ENCODE measurements at regions not wholly inside any gene's neighbourhood (a gene's known extent, or its start where the extent isn't known, plus 50 kb on each side); places are given as distances from the start of the nearest gene placed in this dataset.

DNA sequence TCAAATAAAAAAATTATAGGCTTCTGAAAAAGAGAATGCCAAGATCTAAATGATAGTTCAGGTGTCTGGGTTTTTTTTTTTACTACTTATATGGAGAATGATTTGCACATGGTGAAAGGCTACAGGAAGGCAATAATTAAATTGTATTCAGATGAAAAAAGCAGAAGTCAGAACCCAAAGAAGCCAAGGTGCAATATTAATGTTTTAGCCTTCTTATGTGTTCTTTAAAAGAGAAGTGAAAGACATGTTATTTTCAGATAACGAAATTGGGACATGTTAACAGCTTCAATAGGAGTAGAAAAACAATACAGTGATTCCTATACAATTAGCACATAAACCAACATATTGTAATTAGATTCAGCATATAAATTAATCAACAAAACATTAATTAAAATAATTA, 452.9 kb upstream of the PRMT6 start:
- DNase-seq (ENCODE audit: low spot score) (no peak), FAIRE-seq (no peak), ATAC-seq (no peak)
- Histone ChIP-seq H3K9me3 (ENCODE audit: low read length) (peaks cover 62% of the 10 kb centered on the region), H3K4me3 (replicated peaks in 1 of 3; ENCODE audit: insufficient read depth in 1 of 3, low read depth in 2 of 3, low read length in 3 of 3) (no peak overlapping the region), H3K27me3 (ENCODE audit: control insufficient read depth in 1 of 2, insufficient read depth in 2 of 2, low read length in 2 of 2) (no peaks in the 10 kb centered on the region), H3K36me3 (replicated peaks in 1 of 2; ENCODE audit: control insufficient read depth in 1 of 2, insufficient read depth in 2 of 2, low read length in 2 of 2) (no peaks in the 10 kb centered on the region), H3K79me2 (ENCODE audit: insufficient read depth, low read length) (no peaks in the 10 kb centered on the region), H3K4me2 (ENCODE audit: low read depth, low read length) (no peak overlapping the region), H3K27ac (ENCODE audit: extremely low read length, insufficient read depth, low read length) (no peak overlapping the region), H2AFZ (ENCODE audit: low read length) (no peak overlapping the region), H4K20me1 (ENCODE audit: insufficient read depth, low read length) (no peaks in the 10 kb centered on the region), H3K9ac (ENCODE audit: insufficient read depth, low read depth, low read length) (no peak overlapping the region), H3K4me1 (ENCODE audit: insufficient read depth, low read length) (no peaks in the 10 kb centered on the region)
- POLR2A ChIA-PET, result no interaction called here
- no TSS peak for BruUV-seq (replicated peaks)
- WGBS (ENCODE audit: low lambda C conversion rate), result 6% methylated on average over 1 of the region's 1 CpG
- TF ChIP-seq, protein P1, sequence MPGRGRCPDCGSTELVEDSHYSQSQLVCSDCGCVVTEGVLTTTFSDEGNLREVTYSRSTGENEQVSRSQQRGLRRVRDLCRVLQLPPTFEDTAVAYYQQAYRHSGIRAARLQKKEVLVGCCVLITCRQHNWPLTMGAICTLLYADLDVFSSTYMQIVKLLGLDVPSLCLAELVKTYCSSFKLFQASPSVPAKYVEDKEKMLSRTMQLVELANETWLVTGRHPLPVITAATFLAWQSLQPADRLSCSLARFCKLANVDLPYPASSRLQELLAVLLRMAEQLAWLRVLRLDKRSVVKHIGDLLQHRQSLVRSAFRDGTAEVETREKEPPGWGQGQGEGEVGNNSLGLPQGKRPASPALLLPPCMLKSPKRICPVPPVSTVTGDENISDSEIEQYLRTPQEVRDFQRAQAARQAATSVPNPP (CRISPR knock-in tag; IDR thresholded peaks at IDR 0.05), result no peak
- TF ChIP-seq TGIF2 (CRISPR knock-in tag; IDR thresholded peaks at IDR 0.05), result no peak
- no peak for TF ChIP-seq POLR2AphosphoS2 (IDR thresholded peaks at IDR 0.05; ENCODE audit: low read depth, low read length)
- TF ChIP-seq MED8 (CRISPR knock-in tag; IDR thresholded peaks at IDR 0.05; ENCODE audit: insufficient replicate concordance), result no peak
- TF ChIP-seq HNRNPLL (IDR thresholded peaks at IDR 0.05; ENCODE audit: low read depth, low read length, poor library complexity, severe bottlenecking), result no peak
- TF ChIP-seq MYC (CRISPR knock-in tag; IDR thresholded peaks at IDR 0.05; ENCODE audit: borderline replicate concordance), result no peak
- TF ChIP-seq ZNF496 (CRISPR knock-in tag; IDR thresholded peaks at IDR 0.05; ENCODE audit: insufficient replicate concordance), result no peak
- TF ChIP-seq ZNF431 (CRISPR knock-in tag; IDR thresholded peaks at IDR 0.05; ENCODE audit: borderline replicate concordance, low read depth), result no peak
- TF ChIP-seq, protein P2, sequence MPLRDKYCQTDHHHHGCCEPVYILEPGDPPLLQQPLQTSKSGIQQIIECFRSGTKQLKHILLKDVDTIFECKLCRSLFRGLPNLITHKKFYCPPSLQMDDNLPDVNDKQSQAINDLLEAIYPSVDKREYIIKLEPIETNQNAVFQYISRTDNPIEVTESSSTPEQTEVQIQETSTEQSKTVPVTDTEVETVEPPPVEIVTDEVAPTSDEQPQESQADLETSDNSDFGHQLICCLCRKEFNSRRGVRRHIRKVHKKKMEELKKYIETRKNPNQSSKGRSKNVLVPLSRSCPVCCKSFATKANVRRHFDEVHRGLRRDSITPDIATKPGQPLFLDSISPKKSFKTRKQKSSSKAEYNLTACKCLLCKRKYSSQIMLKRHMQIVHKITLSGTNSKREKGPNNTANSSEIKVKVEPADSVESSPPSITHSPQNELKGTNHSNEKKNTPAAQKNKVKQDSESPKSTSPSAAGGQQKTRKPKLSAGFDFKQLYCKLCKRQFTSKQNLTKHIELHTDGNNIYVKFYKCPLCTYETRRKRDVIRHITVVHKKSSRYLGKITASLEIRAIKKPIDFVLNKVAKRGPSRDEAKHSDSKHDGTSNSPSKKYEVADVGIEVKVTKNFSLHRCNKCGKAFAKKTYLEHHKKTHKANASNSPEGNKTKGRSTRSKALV (CRISPR knock-in tag; IDR thresholded peaks at IDR 0.05), result no peak
- TF ChIP-seq ZNF17 (CRISPR knock-in tag; IDR thresholded peaks at IDR 0.05), result no peak
- TF ChIP-seq, protein P3, sequence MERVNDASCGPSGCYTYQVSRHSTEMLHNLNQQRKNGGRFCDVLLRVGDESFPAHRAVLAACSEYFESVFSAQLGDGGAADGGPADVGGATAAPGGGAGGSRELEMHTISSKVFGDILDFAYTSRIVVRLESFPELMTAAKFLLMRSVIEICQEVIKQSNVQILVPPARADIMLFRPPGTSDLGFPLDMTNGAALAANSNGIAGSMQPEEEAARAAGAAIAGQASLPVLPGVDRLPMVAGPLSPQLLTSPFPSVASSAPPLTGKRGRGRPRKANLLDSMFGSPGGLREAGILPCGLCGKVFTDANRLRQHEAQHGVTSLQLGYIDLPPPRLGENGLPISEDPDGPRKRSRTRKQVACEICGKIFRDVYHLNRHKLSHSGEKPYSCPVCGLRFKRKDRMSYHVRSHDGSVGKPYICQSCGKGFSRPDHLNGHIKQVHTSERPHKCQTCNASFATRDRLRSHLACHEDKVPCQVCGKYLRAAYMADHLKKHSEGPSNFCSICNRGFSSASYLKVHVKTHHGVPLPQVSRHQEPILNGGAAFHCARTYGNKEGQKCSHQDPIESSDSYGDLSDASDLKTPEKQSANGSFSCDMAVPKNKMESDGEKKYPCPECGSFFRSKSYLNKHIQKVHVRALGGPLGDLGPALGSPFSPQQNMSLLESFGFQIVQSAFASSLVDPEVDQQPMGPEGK (CRISPR knock-in tag; IDR thresholded peaks at IDR 0.05), result no peak
- TF ChIP-seq ISX (CRISPR knock-in tag; conservative IDR thresholded peaks at IDR 0.05), result no peak
- no peak for TF ChIP-seq NR2F2 (IDR thresholded peaks at IDR 0.05; ENCODE audit: borderline replicate concordance, low read depth)
- intact Hi-C loops (cut with micrococcal nuclease; ENCODE audit: unreplicated experiment), result no loop called here
- CTCF ChIA-PET (ENCODE audit: low intra/inter-chr PET ratio, low total read pairs), result no interaction called here
- in situ Hi-C loops (cut with HindIII; ENCODE audit: extremely low pct_ligation_motif_present, low pct_unique_long_range_greater_than_20kb), result no loop called here
